B cell (primary cell): ENCODE measurements at regions not wholly inside any gene's neighbourhood (a gene's known extent, or its start where the extent isn't known, plus 50 kb on each side); places are given as distances from the start of the nearest gene placed in this dataset.

Source experiments
- ATAC-seq: fragments of 200-7000 bp; cut with Tn5 transposase; one replicate; pipeline ENCODE4 v1.10.0; 2021; ENCODE audit warnings: low read depth, mild to moderate bottlenecking, moderate number of reproducible peaks, moderate library complexity
- CTCF ChIA-PET: fragments of 350-600 bp; sonication (Branson Sonifier 250); formaldehyde crosslinking; loops from one replicate; lab custom pipeline; 2021; ENCODE audit warnings: antibody characterized with exemption, inconsistent platforms; lab: Charles Lee
- POLR2A ChIA-PET: fragments of 350-600 bp; sonication (Branson Sonifier 250); formaldehyde crosslinking; loops from one replicate; lab custom pipeline; 2021; ENCODE audit warnings: antibody characterized with exemption; lab: Charles Lee
- DNase-seq: peaks from one replicate; pipeline ENCODE4 v3.0.0; 2013
- H2AFZ ChIP-seq: 2 replicates; pipeline ENCODE4 v1.6.1; 2012; ENCODE audit warnings: mild to moderate bottlenecking, low read depth, low read length; ENCODE audit not compliant: insufficient read depth, poor library complexity, severe bottlenecking
- H3K27ac ChIP-seq, 2 donors: 1 replicate in 1 of 2; 2 replicates in 1 of 2; pipeline ENCODE4 v1.5.1; 2012 to 2013; ENCODE audit warnings: low read length in 2 of 2, mild to moderate bottlenecking in 2 of 2, moderate library complexity in 1 of 2
- H3K27me3 ChIP-seq, 4 experiments: fragments of 200-600 bp in 1 of 4; sonication (generic) in 1 of 4; replicated peaks in 1 of 4; 1 replicate in 2 of 4; 2 replicates in 2 of 4; pipeline versions ENCODE4 v1.6.1 to v1.7.0; 2013 to 2016; ENCODE audit warnings: low read length in 3 of 4, mild to moderate bottlenecking in 2 of 4, mixed read lengths in 1 of 4, moderate library complexity in 1 of 4; ENCODE audit not compliant: insufficient read depth in 4 of 4, control insufficient read depth in 3 of 4; ENCODE audit errors: control extremely low read depth in 1 of 4
- H3K36me3 ChIP-seq, 2 experiments: replicated peaks in 1 of 2; 1 replicate in 1 of 2; 2 replicates in 1 of 2; pipeline versions ENCODE4 v1.6.1 to v1.7.1; 2013; ENCODE audit warnings: low read length in 1 of 2; ENCODE audit not compliant: insufficient read depth in 2 of 2, control insufficient read depth in 1 of 2; ENCODE audit errors: control extremely low read depth in 1 of 2, extremely low read depth in 1 of 2
- H3K4me1 ChIP-seq, 2 donors: fragments of 200-600 bp in 1 of 2; sonication (generic) in 1 of 2; 1 replicate in 1 of 2; 2 replicates in 1 of 2; pipeline versions ENCODE4 v1.5.1 to v1.6.1; 2013 to 2017; ENCODE audit warnings: low read length in 2 of 2; ENCODE audit not compliant: control insufficient read depth in 2 of 2, insufficient read depth in 2 of 2
- H3K4me2 ChIP-seq: replicated peaks from 2 replicates; pipeline ENCODE3; 2012; ENCODE audit warnings: mild to moderate bottlenecking, low read depth, low read length; ENCODE audit not compliant: poor library complexity, severe bottlenecking
- H3K4me3 ChIP-seq, 5 experiments: fragments of 200-600 bp in 1 of 5; sonication (generic) in 1 of 5; 1 replicate in 3 of 5; 2 replicates in 2 of 5; pipeline versions ENCODE4 v1.5.1 to v1.7.0; 2011 to 2016; ENCODE audit warnings: low read length in 4 of 5, mild to moderate bottlenecking in 4 of 5, low read depth in 2 of 5, control low read depth in 1 of 5, moderate library complexity in 1 of 5; ENCODE audit not compliant: insufficient read depth in 1 of 5; ENCODE audit errors: control extremely low read depth in 1 of 5, extremely low read depth in 1 of 5
- H3K79me2 ChIP-seq: fragments of 200-600 bp; sonication (generic); one replicate; pipeline ENCODE4 v1.6.0; 2016; ENCODE audit warnings: low read length; ENCODE audit not compliant: control insufficient read depth, insufficient read depth
- H3K9ac ChIP-seq: fragments of 200-600 bp; sonication (generic); 2 replicates; pipeline ENCODE4 v1.6.1; 2017; ENCODE audit warnings: mild to moderate bottlenecking, low read length, moderate library complexity
- H3K9me3 ChIP-seq, 3 donors: one replicate each; pipeline versions ENCODE4 v1.6.1 to v1.7.1; 2013; ENCODE audit warnings: low read length in 2 of 3; ENCODE audit not compliant: control insufficient read depth in 2 of 3, insufficient read depth in 1 of 3; ENCODE audit errors: control extremely low read depth in 1 of 3
- H4K20me1 ChIP-seq: 2 replicates; pipeline ENCODE4 v1.6.0; 2012; ENCODE audit warnings: mild to moderate bottlenecking, low read length; ENCODE audit not compliant: insufficient read depth, control insufficient read depth, poor library complexity, severe bottlenecking
- H3K27ac Mint-ChIP-seq: one replicate; pipeline ENCODE4 v1.8.0; 2021; ENCODE audit warnings: mixed read lengths
- H3K27me3 Mint-ChIP-seq: one replicate; pipeline ENCODE4 v1.8.0; 2021; ENCODE audit warnings: mixed read lengths
- H3K4me1 Mint-ChIP-seq: one replicate; pipeline ENCODE4 v1.8.0; 2021; ENCODE audit warnings: mixed read lengths
- H3K4me3 Mint-ChIP-seq: one replicate; pipeline ENCODE4 v1.8.0; 2021; ENCODE audit warnings: mixed read lengths
- H3K9me3 Mint-ChIP-seq: one replicate; pipeline ENCODE4 v1.8.0; 2022; ENCODE audit warnings: mixed read lengths; ENCODE audit not compliant: insufficient read depth
- CTCF ChIP-seq: fragments of 200-600 bp; IDR thresholded peaks from one replicate; pipeline ENCODE4 v1.8.0; 2022; ENCODE audit warnings: antibody characterized with exemption, mild to moderate bottlenecking
- EZH2 ChIP-seq: IDR thresholded peaks from 2 replicates; pipeline ENCODE4 v1.6.1; 2012; ENCODE audit warnings: borderline replicate concordance, low read depth, mild to moderate bottlenecking, moderate library complexity, low read length; ENCODE audit not compliant: insufficient read depth, poor library complexity, severe bottlenecking
- WGBS: methylation state at CpG from one replicate; pipeline ENCODE4 v1.1.5; 2013; ENCODE audit warnings: missing lambda C conversion rate; ENCODE audit not compliant: insufficient coverage; 5-methylcytosine and 5-hydroxymethylcytosine counted together
- intact Hi-C: fragments of 100-400 bp; cut with micrococcal nuclease; formaldehyde crosslinking; loops from one replicate; pipeline ENCODE4 v1.10.0; 2022

GRCh38 chr1:195158091-195158490 is 1450.1 kb downstream of the KCNT2 start:
- Mint-ChIP-seq H3K9me3 (no peaks in the 10 kb centered on the region), H3K27ac (no peak overlapping the region), H3K4me1 (no peaks in the 10 kb centered on the region), H3K27me3 (no peaks in the 10 kb centered on the region), H3K4me3 (no peak overlapping the region)
- H3K9ac ChIP-seq = no peak overlapping the region
- intact Hi-C loops = no loop called here
- no peaks in the 10 kb centered on the region for H3K79me2 ChIP-seq
- no peaks in the 10 kb centered on the region for H3K27me3 ChIP-seq
- no peaks in the 10 kb centered on the region for H3K36me3 ChIP-seq
- no peaks in the 10 kb centered on the region for H3K4me1 ChIP-seq
- no peak for TF ChIP-seq EZH2
- H3K27ac ChIP-seq = no peak overlapping the region
- H2AFZ ChIP-seq = no peak overlapping the region
- POLR2A ChIA-PET = no interaction called here
- no peak overlapping the region for H3K4me3 ChIP-seq
- DNase-seq (no peak), ATAC-seq (no peak)
- H3K9me3 ChIP-seq = no peaks in the 10 kb centered on the region
- no peak overlapping the region for H3K4me2 ChIP-seq
- CTCF ChIA-PET = no interaction called here
- H4K20me1 ChIP-seq = no peaks in the 10 kb centered on the region
- WGBS = 94% methylated on average over 3 of the region's 4 CpGs

GRCh38 chr1:195153107-195153506 is 1455.1 kb downstream of the KCNT2 start:
- no CpG with 5 or more reads among the region's 1 CpG for WGBS
- no peak overlapping the region for H3K4me2 ChIP-seq
- ChIA-PET CTCF (no interaction called here), POLR2A (no interaction called here)
- peaks cover 0 to 1% (median 0%) of the 10 kb centered on the region in 3 donors for H3K9me3 ChIP-seq
- no peak overlapping the region for H3K4me3 ChIP-seq
- Mint-ChIP-seq H3K4me1 (no peaks in the 10 kb centered on the region), H3K27me3 (no peaks in the 10 kb centered on the region), H3K27ac (no peak overlapping the region), H3K9me3 (no peaks in the 10 kb centered on the region), H3K4me3 (no peak overlapping the region)
- no peaks in the 10 kb centered on the region for H3K4me1 ChIP-seq
- no peaks in the 10 kb centered on the region for H4K20me1 ChIP-seq
- intact Hi-C loops = no loop called here
- DNase-seq (no peak), ATAC-seq (no peak)
- H3K27me3 ChIP-seq = no peaks in the 10 kb centered on the region
- H3K9ac ChIP-seq = no peak overlapping the region
- H2AFZ ChIP-seq = no peak overlapping the region
- H3K27ac ChIP-seq = no peak overlapping the region
- H3K36me3 ChIP-seq = no peaks in the 10 kb centered on the region
- no peaks in the 10 kb centered on the region for H3K79me2 ChIP-seq
- no peak for TF ChIP-seq CTCF
- no peak for TF ChIP-seq EZH2
